ENCODE measurements at regions not wholly inside any gene's neighbourhood (a gene's known extent, or its start where the extent isn't known, plus 50 kb on each side); places are given as distances from the start of the nearest gene placed in this dataset.

GRCh38 chr6:92806254-92806653 lies 613.1 kb downstream of the EPHA7 start:
- no peak for DNase-seq

- DNase-seq: no peak
These were observed 628.0 kb downstream of the EPHA7 start for GRCh38 chr6:92791403-92791802.

GRCh38 chr6:92790381-92790780 lies 629.0 kb downstream of the EPHA7 start:
- DNase-seq: no peak

GRCh38 chr6:92784235-92784634 lies 635.1 kb downstream of the EPHA7 start:
- DNase-seq: no peak

- peak; percentile 41 for DNase-seq
These were observed 639.6 kb downstream of the EPHA7 start for GRCh38 chr6:92779746-92780145.

- DNase-seq: peak; percentile 34
These were observed 642.1 kb downstream of the EPHA7 start for GRCh38 chr6:92777146-92777740.

- DNase-seq: no peak
These were observed 648.8 kb downstream of the EPHA7 start for GRCh38 chr6:92770540-92770939.

- DNase-seq: peak; percentile 6
These were observed 652.3 kb downstream of the EPHA7 start for GRCh38 chr6:92767101-92767500.

GRCh38 chr6:92763680-92764079 lies 655.7 kb downstream of the EPHA7 start:
- DNase-seq: no peak

- no peak for DNase-seq
These were observed 656.1 kb downstream of the EPHA7 start for GRCh38 chr6:92763274-92763584.

GRCh38 chr6:92762443-92763273 lies 656.7 kb downstream of the EPHA7 start:
- DNase-seq: no peak

GRCh38 chr6:92759178-92759577 lies 660.2 kb downstream of the EPHA7 start:
- DNase-seq: no peak

GRCh38 chr6:92757925-92758324 lies 661.4 kb downstream of the EPHA7 start:
- no peak for DNase-seq

GRCh38 chr6:92756912-92757311 lies 662.4 kb downstream of the EPHA7 start:
- DNase-seq: no peak

GRCh38 chr6:92753956-92754355 lies 665.4 kb downstream of the EPHA7 start:
- no peak for DNase-seq

- DNase-seq: no peak
These were observed 667.2 kb downstream of the EPHA7 start for GRCh38 chr6:92752114-92752513.

GRCh38 chr6:92748131-92748530 lies 671.2 kb downstream of the EPHA7 start:
- peak; percentile 2 for DNase-seq

GRCh38 chr6:92737983-92738382 lies 681.4 kb downstream of the EPHA7 start:
- no peak for DNase-seq

- no peak for DNase-seq
These were observed 695.9 kb downstream of the EPHA7 start for GRCh38 chr6:92723390-92723931.

- DNase-seq: no peak
These were observed 699.6 kb downstream of the EPHA7 start for GRCh38 chr6:92719773-92720172.

- no peak for DNase-seq
These were observed 702.7 kb downstream of the EPHA7 start for GRCh38 chr6:92716638-92717037.

- no peak for DNase-seq
These were observed 703.4 kb downstream of the EPHA7 start for GRCh38 chr6:92715991-92716390.

- DNase-seq: no peak
These were observed 705.0 kb downstream of the EPHA7 start for GRCh38 chr6:92714346-92714745.

GRCh38 chr6:92710048-92710447 lies 709.3 kb downstream of the EPHA7 start:
- DNase-seq: no peak

GRCh38 chr6:92708945-92709344 lies 710.4 kb downstream of the EPHA7 start:
- no peak for DNase-seq
